ENCODE measurements at regions not wholly inside any gene's neighbourhood (a gene's known extent, or its start where the extent isn't known, plus 50 kb on each side); places are given as distances from the start of the nearest gene placed in this dataset.

DNA sequence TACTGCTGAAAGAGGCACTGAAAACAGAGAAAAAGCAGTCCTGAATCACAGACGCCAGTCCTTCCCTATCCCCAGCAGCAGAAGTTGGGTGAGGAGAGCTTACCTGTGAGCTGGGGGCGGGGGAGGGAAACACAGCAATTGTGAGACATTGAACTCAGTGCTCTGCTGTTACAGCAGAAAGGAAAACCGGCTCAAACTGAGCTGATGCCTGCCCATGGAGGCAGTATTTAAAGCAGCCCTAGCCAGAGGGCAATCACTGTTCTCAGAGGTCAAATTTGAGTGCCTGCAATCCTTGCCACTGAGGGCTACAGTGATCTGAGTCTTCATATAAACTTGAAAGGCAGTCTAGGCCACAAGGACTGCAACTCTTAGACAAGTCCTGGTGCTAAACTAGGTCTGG, 220.7 kb downstream of the GRXCR1 start:
- ChIA-PET RAD21 (ENCODE audit: unreplicated experiment) (interaction anchor here (0.9 kb wide), 1 partner anchor 18 kb away, joined by 4 read pairs; no protein-coding TSS in a partner anchor), CTCF (interaction anchor here (1.3 kb wide), 1 partner anchor 19 kb away, joined by 5 read pairs; no protein-coding TSS in a partner anchor), SMC1A (ENCODE audit: uncharacterized antibody, unreplicated experiment) (interaction anchor here (0.6 kb wide), 1 partner anchor 1156 kb away, joined by 3 read pairs; no protein-coding TSS in a partner anchor), POLR2A (interaction anchor here (0.6 kb wide), 1 partner anchor 488 kb away, joined by 4 read pairs; no protein-coding TSS in a partner anchor)
- ATAC-seq (no peak), FAIRE-seq (no peak), DNase-seq (ENCODE audit: low read depth, low spot score) (no peak)
- H3K4me1 ChIP-seq (ENCODE audit: control insufficient read depth, insufficient read depth, low read length), result no peaks in the 10 kb centered on the region
- no peaks in the 10 kb centered on the region for H3K36me3 ChIP-seq (ENCODE audit: control insufficient read depth in 2 of 2, insufficient read depth in 2 of 2, low read length in 1 of 2)
- no peak overlapping the region for H2AFZ ChIP-seq (ENCODE audit: control insufficient read depth, low read depth, low read length)
- in situ Hi-C loops (cut with MboI), result no loop called here
- 12% methylated on average over 3 of the region's 3 CpGs for WGBS (ENCODE audit: insufficient coverage, insufficient replicate concordance, low lambda C conversion rate, missing lambda C conversion rate)
- H3K9me3 ChIP-seq (replicated peaks; ENCODE audit: control insufficient read depth, insufficient read depth, low read length), result no peaks in the 10 kb centered on the region
- no TSS peak for BruUV-seq (replicated peaks)
- H3K9ac ChIP-seq (ENCODE audit: control insufficient read depth, insufficient read depth, low read length), result no peak overlapping the region
- H3K27ac ChIP-seq (ENCODE audit: control insufficient read depth, insufficient read depth), result no peak overlapping the region
- H3K4me3 ChIP-seq, result no peak overlapping the region
- no peaks in the 10 kb centered on the region for H3K27me3 ChIP-seq (replicated peaks in 1 of 2; ENCODE audit: control insufficient read depth in 2 of 2, insufficient read depth in 2 of 2, low read length in 1 of 2)
- H3K79me2 ChIP-seq (ENCODE audit: control insufficient read depth, insufficient read depth, low read length), result no peaks in the 10 kb centered on the region
- TF ChIP-seq, protein P1, sequence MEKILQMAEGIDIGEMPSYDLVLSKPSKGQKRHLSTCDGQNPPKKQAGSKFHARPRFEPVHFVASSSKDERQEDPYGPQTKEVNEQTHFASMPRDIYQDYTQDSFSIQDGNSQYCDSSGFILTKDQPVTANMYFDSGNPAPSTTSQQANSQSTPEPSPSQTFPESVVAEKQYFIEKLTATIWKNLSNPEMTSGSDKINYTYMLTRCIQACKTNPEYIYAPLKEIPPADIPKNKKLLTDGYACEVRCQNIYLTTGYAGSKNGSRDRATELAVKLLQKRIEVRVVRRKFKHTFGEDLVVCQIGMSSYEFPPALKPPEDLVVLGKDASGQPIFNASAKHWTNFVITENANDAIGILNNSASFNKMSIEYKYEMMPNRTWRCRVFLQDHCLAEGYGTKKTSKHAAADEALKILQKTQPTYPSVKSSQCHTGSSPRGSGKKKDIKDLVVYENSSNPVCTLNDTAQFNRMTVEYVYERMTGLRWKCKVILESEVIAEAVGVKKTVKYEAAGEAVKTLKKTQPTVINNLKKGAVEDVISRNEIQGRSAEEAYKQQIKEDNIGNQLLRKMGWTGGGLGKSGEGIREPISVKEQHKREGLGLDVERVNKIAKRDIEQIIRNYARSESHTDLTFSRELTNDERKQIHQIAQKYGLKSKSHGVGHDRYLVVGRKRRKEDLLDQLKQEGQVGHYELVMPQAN (conservative IDR thresholded peaks at IDR 0.05), result no peak
- TF ChIP-seq CBX5 (IDR thresholded peaks at IDR 0.05; ENCODE audit: low read depth) (no peak), MEF2B (IDR thresholded peaks at IDR 0.05; ENCODE audit: partially characterized antibody, poor library complexity, severe bottlenecking) (no peak), CREB1 (IDR thresholded peaks at IDR 0.05; ENCODE audit: low read depth) (no peak), ZNF274 (IDR thresholded peaks at IDR 0.05; ENCODE audit: insufficient read depth, insufficient read length) (no peak), KLF5 (IDR thresholded peaks at IDR 0.05; ENCODE audit: partially characterized antibody) (no peak), EED (IDR thresholded peaks at IDR 0.05; ENCODE audit: low read depth) (no peak), MEF2A (IDR thresholded peaks at IDR 0.05; ENCODE audit: insufficient read depth, low read depth, low read length) (no peak), MYB (IDR thresholded peaks at IDR 0.05; ENCODE audit: borderline replicate concordance, low read depth, low read length) (no peak), FOXK2 (IDR thresholded peaks at IDR 0.05) (no peak), YBX1 (IDR thresholded peaks at IDR 0.05) (no peak), SREBF1 (IDR thresholded peaks at IDR 0.05; ENCODE audit: low read length) (no peak), PAX8 (IDR thresholded peaks at IDR 0.05) (no peak), ZNF207 (IDR thresholded peaks at IDR 0.05; ENCODE audit: borderline replicate concordance) (no peak)
- TF ChIP-seq, protein P2, sequence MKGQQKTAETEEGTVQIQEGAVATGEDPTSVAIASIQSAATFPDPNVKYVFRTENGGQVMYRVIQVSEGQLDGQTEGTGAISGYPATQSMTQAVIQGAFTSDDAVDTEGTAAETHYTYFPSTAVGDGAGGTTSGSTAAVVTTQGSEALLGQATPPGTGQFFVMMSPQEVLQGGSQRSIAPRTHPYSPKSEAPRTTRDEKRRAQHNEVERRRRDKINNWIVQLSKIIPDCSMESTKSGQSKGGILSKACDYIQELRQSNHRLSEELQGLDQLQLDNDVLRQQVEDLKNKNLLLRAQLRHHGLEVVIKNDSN (IDR thresholded peaks at IDR 0.05; ENCODE audit: borderline replicate concordance, extremely low read length, insufficient read depth, low read depth, low read length), result no peak
- TF ChIP-seq, protein P3, sequence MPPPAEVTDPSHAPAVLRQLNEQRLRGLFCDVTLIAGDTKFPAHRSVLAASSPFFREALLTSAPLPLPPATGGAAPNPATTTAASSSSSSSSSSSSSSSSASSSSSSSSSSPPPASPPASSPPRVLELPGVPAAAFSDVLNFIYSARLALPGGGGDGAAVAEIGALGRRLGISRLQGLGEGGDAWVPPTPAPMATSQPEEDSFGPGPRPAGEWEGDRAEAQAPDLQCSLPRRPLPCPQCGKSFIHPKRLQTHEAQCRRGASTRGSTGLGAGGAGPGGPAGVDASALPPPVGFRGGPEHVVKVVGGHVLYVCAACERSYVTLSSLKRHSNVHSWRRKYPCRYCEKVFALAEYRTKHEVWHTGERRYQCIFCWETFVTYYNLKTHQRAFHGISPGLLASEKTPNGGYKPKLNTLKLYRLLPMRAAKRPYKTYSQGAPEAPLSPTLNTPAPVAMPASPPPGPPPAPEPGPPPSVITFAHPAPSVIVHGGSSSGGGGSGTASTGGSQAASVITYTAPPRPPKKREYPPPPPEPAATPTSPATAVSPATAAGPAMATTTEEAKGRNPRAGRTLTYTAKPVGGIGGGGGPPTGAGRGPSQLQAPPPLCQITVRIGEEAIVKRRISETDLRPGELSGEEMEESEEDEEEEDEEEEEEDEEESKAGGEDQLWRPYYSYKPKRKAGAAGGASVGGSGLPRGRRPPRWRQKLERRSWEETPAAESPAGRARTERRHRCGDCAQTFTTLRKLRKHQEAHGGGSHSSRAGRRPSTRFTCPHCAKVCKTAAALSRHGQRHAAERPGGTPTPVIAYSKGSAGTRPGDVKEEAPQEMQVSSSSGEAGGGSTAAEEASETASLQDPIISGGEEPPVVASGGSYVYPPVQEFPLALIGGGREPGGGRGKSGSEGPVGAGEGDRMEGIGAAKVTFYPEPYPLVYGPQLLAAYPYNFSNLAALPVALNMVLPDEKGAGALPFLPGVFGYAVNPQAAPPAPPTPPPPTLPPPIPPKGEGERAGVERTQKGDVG (CRISPR knock-in tag; IDR thresholded peaks at IDR 0.05), result no peak
- no peak overlapping the region for H3K4me2 ChIP-seq (ENCODE audit: control insufficient read depth, insufficient read depth)
- no peaks in the 10 kb centered on the region for H4K20me1 ChIP-seq (ENCODE audit: control insufficient read depth, insufficient read depth)
- intact Hi-C loops (cut with micrococcal nuclease; ENCODE audit: unreplicated experiment), result no loop called here

Data from GM12878 (cell line).